Subcutaneous abdominal adipose tissue (tissue), 5 donors: ENCODE measurements at regions not wholly inside any gene's neighbourhood (a gene's known extent, or its start where the extent isn't known, plus 50 kb on each side); places are given as distances from the start of the nearest gene placed in this dataset.

ENCODE experiments used
- H3K27ac ChIP-seq: one replicate; pipeline ENCODE4 v1.7.0; 2013; ENCODE audit warnings: low read depth, mild to moderate bottlenecking, inconsistent platforms, low read length, moderate library complexity
- H3K27me3 ChIP-seq, 5 donors: one replicate each; pipeline ENCODE4 v1.7.0; 2013; ENCODE audit warnings: low read length in 5 of 5, inconsistent platforms in 1 of 5; ENCODE audit not compliant: control insufficient read depth in 5 of 5, insufficient read depth in 4 of 5
- H3K36me3 ChIP-seq, 5 donors: one replicate each; pipeline ENCODE4 v1.7.0; 2013; ENCODE audit warnings: low read length in 5 of 5; ENCODE audit not compliant: control insufficient read depth in 5 of 5, insufficient read depth in 5 of 5
- H3K4me1 ChIP-seq, 5 donors: one replicate each; pipeline ENCODE4 v1.7.0; 2013; ENCODE audit warnings: low read length in 5 of 5, mild to moderate bottlenecking in 3 of 5, moderate library complexity in 1 of 5; ENCODE audit not compliant: control insufficient read depth in 5 of 5, insufficient read depth in 5 of 5
- H3K4me3 ChIP-seq, 5 donors: one replicate each; pipeline ENCODE4 v1.7.0; 2013; ENCODE audit warnings: low read length in 5 of 5, low read depth in 1 of 5
- H3K9ac ChIP-seq, 5 donors: one replicate each; pipeline ENCODE4 v1.7.0; 2013; ENCODE audit warnings: low read length in 5 of 5, mild to moderate bottlenecking in 4 of 5, moderate library complexity in 3 of 5
- H3K9me3 ChIP-seq, 5 donors: one replicate each; pipeline ENCODE4 v1.7.0; 2013; ENCODE audit warnings: low read length in 5 of 5; ENCODE audit not compliant: control insufficient read depth in 5 of 5
- donor health status: healthy.
- donor health status: healthy.
- donor health status: healthy.
- donor health status: healthy.
- donor health status: healthy.

DNA sequence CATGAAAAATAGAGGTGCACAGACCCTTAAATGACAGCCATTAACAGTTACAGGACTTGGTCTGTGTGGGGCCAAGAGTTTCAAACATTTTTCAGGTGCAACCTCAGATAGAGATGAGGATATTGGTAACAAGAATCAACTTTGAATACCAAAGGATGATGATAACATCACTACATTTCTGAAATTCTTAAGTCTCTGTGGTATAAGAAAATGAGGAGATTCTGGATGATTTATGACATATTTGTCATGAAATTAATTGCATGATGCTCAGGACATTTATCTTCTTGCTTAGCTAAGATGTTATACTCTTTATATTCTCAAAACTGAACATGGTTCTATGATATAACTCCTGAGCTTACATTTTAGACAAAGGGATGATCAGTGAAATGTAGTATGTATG is 471.8 kb upstream of the CWC22 start:
- no peak overlapping the region for H3K9ac ChIP-seq
- H3K27me3 ChIP-seq: no peaks in the 10 kb centered on the region
- H3K9me3 ChIP-seq: no peaks in the 10 kb centered on the region
- H3K4me1 ChIP-seq: no peaks in the 10 kb centered on the region
- H3K4me3 ChIP-seq: no peak overlapping the region
- no peaks in the 10 kb centered on the region for H3K36me3 ChIP-seq
- H3K27ac ChIP-seq: no peak overlapping the region

DNA sequence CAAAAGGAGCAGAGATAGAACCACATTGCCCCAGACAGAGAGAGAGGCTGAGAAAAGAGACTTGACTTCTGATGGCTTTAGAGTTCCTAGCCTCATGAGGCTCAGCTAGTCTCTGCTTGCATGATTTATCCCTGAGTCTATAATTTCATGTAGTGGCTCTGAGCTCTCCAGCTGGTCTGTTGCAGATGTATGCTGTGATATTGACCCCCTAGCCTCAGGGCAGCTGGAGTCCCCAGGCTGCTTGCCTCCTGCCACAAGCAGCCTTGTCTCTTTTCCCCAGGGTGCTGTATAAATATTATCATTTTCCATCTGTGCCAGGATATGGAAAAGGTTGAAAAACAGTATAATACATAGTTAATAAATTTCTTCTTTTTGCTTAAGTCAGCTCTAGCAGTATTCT is 467.6 kb upstream of the CWC22 start:
- H3K9me3 ChIP-seq: no peaks in the 10 kb centered on the region
- peaks cover 0 to 3% (median 0%) of the 10 kb centered on the region in 5 donors for H3K4me1 ChIP-seq
- H3K27ac ChIP-seq: no peak overlapping the region
- H3K9ac ChIP-seq: no peak overlapping the region
- no peaks in the 10 kb centered on the region for H3K36me3 ChIP-seq
- no peaks in the 10 kb centered on the region for H3K27me3 ChIP-seq
- H3K4me3 ChIP-seq: no peak overlapping the region

- no peak overlapping the region for H3K9ac ChIP-seq
- no peaks in the 10 kb centered on the region for H3K27me3 ChIP-seq
- no peak overlapping the region for H3K27ac ChIP-seq
- no peaks in the 10 kb centered on the region for H3K9me3 ChIP-seq
- no peak overlapping the region for H3K4me3 ChIP-seq
- H3K4me1 ChIP-seq: peaks cover 0 to 3% (median 0%) of the 10 kb centered on the region in 5 donors
- no peaks in the 10 kb centered on the region for H3K36me3 ChIP-seq
Observed at GRCh38 chr2:180473456-180473855, 466.4 kb upstream of the CWC22 start.

DNA sequence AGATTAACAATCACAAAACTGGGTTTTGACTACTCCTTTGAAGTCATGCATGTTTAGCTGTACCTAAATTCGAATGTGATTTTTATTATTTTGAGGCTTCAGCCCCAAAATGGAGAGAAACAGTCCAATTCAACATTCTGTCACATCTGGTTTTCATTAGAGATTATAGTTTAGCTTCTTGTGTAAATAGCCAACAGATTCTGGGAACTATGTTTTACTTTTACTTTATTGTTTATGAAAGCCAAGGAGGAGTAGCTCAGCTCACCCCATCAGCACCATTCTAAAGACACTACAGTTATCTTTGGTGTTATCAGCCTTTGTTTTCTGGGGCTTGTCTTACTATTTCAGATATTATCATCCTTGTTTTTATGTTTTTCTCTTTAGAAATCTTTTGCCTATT is 465.0 kb upstream of the CWC22 start:
- H3K36me3 ChIP-seq: no peaks in the 10 kb centered on the region
- peaks cover 0 to 3% (median 0%) of the 10 kb centered on the region in 5 donors for H3K9me3 ChIP-seq
- H3K4me3 ChIP-seq: no peak overlapping the region
- peaks cover 0 to 3% (median 0%) of the 10 kb centered on the region in 5 donors for H3K4me1 ChIP-seq
- no peaks in the 10 kb centered on the region for H3K27me3 ChIP-seq
- no peak overlapping the region for H3K27ac ChIP-seq
- no peak overlapping the region for H3K9ac ChIP-seq

- no peak overlapping the region for H3K27ac ChIP-seq
Observed at GRCh38 chr2:180463608-180464007, 456.5 kb upstream of the CWC22 start.

DNA sequence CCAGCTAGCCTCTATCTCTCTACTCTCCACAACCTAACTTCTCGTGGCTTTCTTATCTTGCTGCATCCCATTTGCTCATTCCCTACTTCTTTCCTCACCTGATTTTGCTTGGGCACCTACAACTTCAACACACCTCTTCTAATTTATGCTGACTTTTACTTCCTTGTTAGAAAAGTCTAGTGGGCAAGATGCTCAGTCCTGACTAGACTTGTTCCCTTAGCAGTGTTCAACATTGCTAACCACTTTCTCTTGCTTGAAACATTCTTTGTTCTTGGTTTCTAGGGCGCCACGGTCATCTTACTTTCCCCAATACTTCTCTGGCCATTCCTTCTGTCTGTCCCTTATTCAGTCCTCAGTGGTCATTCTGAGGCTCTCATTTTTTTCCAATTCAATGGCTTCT is 454.7 kb upstream of the CWC22 start:
- Histone ChIP-seq H3K27me3 (no peaks in the 10 kb centered on the region), H3K9me3 (no peaks in the 10 kb centered on the region), H3K27ac (no peak overlapping the region), H3K36me3 (no peaks in the 10 kb centered on the region), H3K9ac (no peak overlapping the region), H3K4me3 (no peak overlapping the region), H3K4me1 (no peaks in the 10 kb centered on the region)

More at GRCh38 chr2:180463608-180464007, 456.5 kb upstream of the CWC22 start:
- peaks cover 0 to 3% (median 0%) of the 10 kb centered on the region in 5 donors for H3K9me3 ChIP-seq
- no peaks in the 10 kb centered on the region for H3K4me1 ChIP-seq
- H3K4me3 ChIP-seq: no peak overlapping the region
- H3K9ac ChIP-seq: no peak overlapping the region
- H3K27me3 ChIP-seq: no peaks in the 10 kb centered on the region
- H3K36me3 ChIP-seq: no peaks in the 10 kb centered on the region

DNA sequence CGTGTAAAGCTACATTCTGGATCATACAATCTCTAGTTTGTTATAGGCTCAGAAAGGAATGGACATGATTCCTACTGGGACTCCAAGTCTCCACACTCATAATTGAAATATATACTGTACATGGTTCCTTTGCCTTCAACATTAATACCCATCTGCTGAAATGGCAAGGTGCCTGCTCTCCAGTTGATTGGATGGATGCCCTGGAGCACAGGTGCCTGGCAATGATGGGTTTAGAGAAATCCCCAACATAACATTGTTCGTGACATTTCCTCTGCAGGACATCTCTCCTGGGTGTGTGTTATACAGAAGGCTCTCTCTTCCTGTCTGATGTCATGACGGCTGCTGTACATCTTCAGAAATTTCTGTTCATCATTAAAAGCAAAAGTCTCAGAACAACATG is 449.7 kb upstream of the CWC22 start:
- no peaks in the 10 kb centered on the region for H3K27me3 ChIP-seq
- no peaks in the 10 kb centered on the region for H3K4me1 ChIP-seq
- no peaks in the 10 kb centered on the region for H3K36me3 ChIP-seq
- no peak overlapping the region for H3K9ac ChIP-seq
- no peak overlapping the region for H3K27ac ChIP-seq
- H3K4me3 ChIP-seq: no peak overlapping the region
- H3K9me3 ChIP-seq: no peaks in the 10 kb centered on the region

DNA sequence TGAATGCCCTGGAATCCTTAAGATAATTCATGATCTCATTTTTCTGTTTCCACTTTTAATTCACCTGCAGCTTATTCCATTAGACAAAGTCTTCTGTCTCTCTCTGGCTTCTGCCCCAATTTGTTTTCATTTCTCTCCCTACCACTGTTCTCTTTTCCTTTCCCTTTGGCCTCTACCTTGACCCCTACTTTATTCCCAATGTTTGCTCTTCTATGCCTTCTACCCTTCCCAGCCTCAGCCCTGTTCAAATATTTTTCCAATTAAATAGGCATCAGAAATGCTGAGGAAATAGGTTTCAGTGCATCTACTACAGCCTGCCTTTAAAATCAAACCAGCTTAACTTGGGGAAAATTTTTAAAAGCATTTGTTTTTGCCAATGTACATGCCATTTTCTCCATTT is 443.7 kb upstream of the CWC22 start:
- H3K27ac ChIP-seq: no peak overlapping the region
- H3K4me3 ChIP-seq: no peak overlapping the region
- no peaks in the 10 kb centered on the region for H3K36me3 ChIP-seq
- no peaks in the 10 kb centered on the region for H3K4me1 ChIP-seq
- H3K9ac ChIP-seq: no peak overlapping the region
- H3K27me3 ChIP-seq: no peaks in the 10 kb centered on the region
- no peaks in the 10 kb centered on the region for H3K9me3 ChIP-seq

- H3K36me3 ChIP-seq: no peaks in the 10 kb centered on the region
- H3K9ac ChIP-seq: no peak overlapping the region
- no peak overlapping the region for H3K4me3 ChIP-seq
- no peak overlapping the region for H3K27ac ChIP-seq
- no peaks in the 10 kb centered on the region for H3K4me1 ChIP-seq
- H3K9me3 ChIP-seq: no peaks in the 10 kb centered on the region
- H3K27me3 ChIP-seq: no peaks in the 10 kb centered on the region
Observed at GRCh38 chr2:180449171-180449915, 442.2 kb upstream of the CWC22 start.

- H3K27me3 ChIP-seq: no peaks in the 10 kb centered on the region
- no peaks in the 10 kb centered on the region for H3K9me3 ChIP-seq
- no peaks in the 10 kb centered on the region for H3K36me3 ChIP-seq
- H3K9ac ChIP-seq: no peak overlapping the region
- no peak overlapping the region for H3K4me3 ChIP-seq
- no peaks in the 10 kb centered on the region for H3K4me1 ChIP-seq
- no peak overlapping the region for H3K27ac ChIP-seq
Observed at GRCh38 chr2:180446492-180446891, 439.4 kb upstream of the CWC22 start.
